BE2C (cell line): ENCODE measurements at regions not wholly inside any gene's neighbourhood (a gene's known extent, or its start where the extent isn't known, plus 50 kb on each side); places are given as distances from the start of the nearest gene placed in this dataset.

Experiments
- DNase-seq: peaks from one replicate; pipeline ENCODE4 v3.0.0-alpha.2; 2020
- H3K27me3 ChIP-seq: fragments of 250-450 bp; sonication (Bioruptor Pico); 2 replicates; pipeline ENCODE4 v1.5.1; 2020; ENCODE audit warnings: mild to moderate bottlenecking
- H3K36me3 ChIP-seq: fragments of 250-450 bp; sonication (Bioruptor Pico); 2 replicates; pipeline ENCODE4 v1.5.1; 2020; ENCODE audit warnings: mild to moderate bottlenecking
- H3K4me1 ChIP-seq: fragments of 250-450 bp; sonication (Bioruptor Pico); 2 replicates; pipeline ENCODE4 v1.5.1; 2020
- H3K4me3 ChIP-seq: 2 replicates; pipeline ENCODE4 v1.5.1; 2011; ENCODE audit warnings: low read depth, low read length
- H3K9me3 ChIP-seq: fragments of 250-450 bp; sonication (Bioruptor Pico); 2 replicates; pipeline ENCODE4 v1.5.1; 2020
- CTCF ChIP-seq: IDR thresholded peaks from 2 replicates; pipeline ENCODE4 v1.5.1; 2012; ENCODE audit warnings: mild to moderate bottlenecking, low read depth, low read length

- Histone ChIP-seq H3K4me3 (no peak overlapping the region), H3K27me3 (no peaks in the 10 kb centered on the region), H3K9me3 (no peaks in the 10 kb centered on the region; the same call in 1 of the 2 replicates), H3K36me3 (no peaks in the 10 kb centered on the region), H3K4me1 (peaks cover 17% of the 10 kb centered on the region)
- TF ChIP-seq CTCF, result no peak
- no peak for DNase-seq
Observed at GRCh38 chr13:88154001-88154400, 482.8 kb downstream of the SLITRK5 start.

- Histone ChIP-seq H3K4me3 (no peak overlapping the region), H3K4me1 (peaks cover 30% of the 10 kb centered on the region), H3K27me3 (no peaks in the 10 kb centered on the region), H3K9me3 (no peaks in the 10 kb centered on the region), H3K36me3 (no peaks in the 10 kb centered on the region)
- TF ChIP-seq CTCF, result no peak
- DNase-seq, result no peak
Observed at GRCh38 chr13:88162076-88162702, 491.0 kb downstream of the SLITRK5 start.

- no peak for TF ChIP-seq CTCF
- no peak for DNase-seq
- H3K4me3 ChIP-seq, result no peak overlapping the region
- H3K9me3 ChIP-seq, result no peaks in the 10 kb centered on the region
- H3K36me3 ChIP-seq, result no peaks in the 10 kb centered on the region
- no peaks in the 10 kb centered on the region for H3K27me3 ChIP-seq
- H3K4me1 ChIP-seq, result no peaks in the 10 kb centered on the region
Observed at GRCh38 chr13:88176231-88176630, 505.1 kb downstream of the SLITRK5 start.

- no peak overlapping the region for H3K4me3 ChIP-seq
- no peaks in the 10 kb centered on the region for H3K36me3 ChIP-seq
- H3K9me3 ChIP-seq, result no peaks in the 10 kb centered on the region
- TF ChIP-seq CTCF, result no peak
- no peak for DNase-seq
- H3K27me3 ChIP-seq, result no peaks in the 10 kb centered on the region
- H3K4me1 ChIP-seq, result no peaks in the 10 kb centered on the region
Observed at GRCh38 chr13:88183440-88183839, 512.3 kb downstream of the SLITRK5 start.

- H3K4me3 ChIP-seq, result no peak overlapping the region
- H3K4me1 ChIP-seq, result no peaks in the 10 kb centered on the region
- no peak for DNase-seq
- H3K9me3 ChIP-seq, result no peaks in the 10 kb centered on the region
- TF ChIP-seq CTCF, result no peak
- no peaks in the 10 kb centered on the region for H3K27me3 ChIP-seq
- H3K36me3 ChIP-seq, result no peaks in the 10 kb centered on the region
Observed at GRCh38 chr13:88188986-88189385, 517.8 kb downstream of the SLITRK5 start.

GRCh38 chr13:88189728-88190127 is 518.6 kb downstream of the SLITRK5 start:
- H3K9me3 ChIP-seq, result no peaks in the 10 kb centered on the region
- TF ChIP-seq CTCF, result no peak
- no peaks in the 10 kb centered on the region for H3K36me3 ChIP-seq
- no peak overlapping the region for H3K4me3 ChIP-seq
- H3K4me1 ChIP-seq, result no peaks in the 10 kb centered on the region
- no peak for DNase-seq
- no peaks in the 10 kb centered on the region for H3K27me3 ChIP-seq
